ENCODE measurements at regions not wholly inside any gene's neighbourhood (a gene's known extent, or its start where the extent isn't known, plus 50 kb on each side); places are given as distances from the start of the nearest gene placed in this dataset.

DNA sequence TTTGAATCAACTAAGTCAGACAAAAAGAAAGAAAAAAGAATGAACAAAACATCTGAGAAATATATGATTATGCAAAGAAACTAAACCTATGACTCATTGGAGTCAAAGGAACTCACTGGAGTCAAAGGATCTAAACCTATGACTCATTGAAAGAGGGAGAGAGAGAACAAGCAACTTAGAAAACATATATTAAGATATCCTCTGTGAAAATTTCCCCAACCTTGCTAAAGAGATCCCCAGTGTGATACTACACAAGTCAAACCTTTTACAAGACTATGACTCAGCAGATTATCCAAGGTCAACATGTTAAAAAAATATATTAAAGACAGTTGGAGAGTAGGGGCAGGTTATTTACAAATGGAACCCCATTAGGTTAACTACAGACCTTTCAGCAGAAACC lies 1538.3 kb downstream of the NCAM2 start:
- intact Hi-C loops (cut with DNase I, micrococcal nuclease): no loop called here
- Histone ChIP-seq H3K9me3 (peaks cover 40% of the 10 kb centered on the region), H3K4me1 (ENCODE audit: low read depth) (no peaks in the 10 kb centered on the region), H3K36me3 (ENCODE audit: low read depth) (no peaks in the 10 kb centered on the region), H3K4me3 (no peak overlapping the region)
- TF ChIP-seq, protein P1, sequence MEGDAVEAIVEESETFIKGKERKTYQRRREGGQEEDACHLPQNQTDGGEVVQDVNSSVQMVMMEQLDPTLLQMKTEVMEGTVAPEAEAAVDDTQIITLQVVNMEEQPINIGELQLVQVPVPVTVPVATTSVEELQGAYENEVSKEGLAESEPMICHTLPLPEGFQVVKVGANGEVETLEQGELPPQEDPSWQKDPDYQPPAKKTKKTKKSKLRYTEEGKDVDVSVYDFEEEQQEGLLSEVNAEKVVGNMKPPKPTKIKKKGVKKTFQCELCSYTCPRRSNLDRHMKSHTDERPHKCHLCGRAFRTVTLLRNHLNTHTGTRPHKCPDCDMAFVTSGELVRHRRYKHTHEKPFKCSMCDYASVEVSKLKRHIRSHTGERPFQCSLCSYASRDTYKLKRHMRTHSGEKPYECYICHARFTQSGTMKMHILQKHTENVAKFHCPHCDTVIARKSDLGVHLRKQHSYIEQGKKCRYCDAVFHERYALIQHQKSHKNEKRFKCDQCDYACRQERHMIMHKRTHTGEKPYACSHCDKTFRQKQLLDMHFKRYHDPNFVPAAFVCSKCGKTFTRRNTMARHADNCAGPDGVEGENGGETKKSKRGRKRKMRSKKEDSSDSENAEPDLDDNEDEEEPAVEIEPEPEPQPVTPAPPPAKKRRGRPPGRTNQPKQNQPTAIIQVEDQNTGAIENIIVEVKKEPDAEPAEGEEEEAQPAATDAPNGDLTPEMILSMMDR (IDR thresholded peaks at IDR 0.05): no peak
- ATAC-seq (no peak), DNase-seq (no peak)

GRCh38 chr21:22544747-22545146 lies 1546.5 kb downstream of the NCAM2 start:
- intact Hi-C loops (cut with DNase I, micrococcal nuclease): no loop called here
- Histone ChIP-seq H3K9me3 (peaks cover 19% of the 10 kb centered on the region), H3K4me1 (ENCODE audit: low read depth) (no peaks in the 10 kb centered on the region), H3K36me3 (ENCODE audit: low read depth) (no peaks in the 10 kb centered on the region), H3K4me3 (no peak overlapping the region)
- ATAC-seq (no peak), DNase-seq (no peak)
- TF ChIP-seq, protein P1 (IDR thresholded peaks at IDR 0.05): no peak

GRCh38 chr21:22552390-22552789 lies 1554.2 kb downstream of the NCAM2 start:
- Histone ChIP-seq H3K4me3 (no peak overlapping the region), H3K4me1 (ENCODE audit: low read depth) (no peaks in the 10 kb centered on the region), H3K36me3 (ENCODE audit: low read depth) (no peaks in the 10 kb centered on the region), H3K9me3 (peaks cover 7% of the 10 kb centered on the region)
- TF ChIP-seq, protein P1 (IDR thresholded peaks at IDR 0.05): no peak
- DNase-seq: no peak
- no peak for ATAC-seq
- intact Hi-C loops (cut with DNase I, micrococcal nuclease): no loop called here

- H3K4me3 ChIP-seq: no peak overlapping the region
- TF ChIP-seq, protein P1 (IDR thresholded peaks at IDR 0.05): no peak
- H3K36me3 ChIP-seq (ENCODE audit: low read depth): no peaks in the 10 kb centered on the region
- H3K9me3 ChIP-seq: peaks cover 8% of the 10 kb centered on the region
- DNase-seq: no peak
- H3K4me1 ChIP-seq (ENCODE audit: low read depth): no peaks in the 10 kb centered on the region
- intact Hi-C loops (cut with DNase I, micrococcal nuclease): no loop called here
- ATAC-seq: no peak
These were observed 1556.6 kb downstream of the NCAM2 start for GRCh38 chr21:22554690-22555316.

DNA sequence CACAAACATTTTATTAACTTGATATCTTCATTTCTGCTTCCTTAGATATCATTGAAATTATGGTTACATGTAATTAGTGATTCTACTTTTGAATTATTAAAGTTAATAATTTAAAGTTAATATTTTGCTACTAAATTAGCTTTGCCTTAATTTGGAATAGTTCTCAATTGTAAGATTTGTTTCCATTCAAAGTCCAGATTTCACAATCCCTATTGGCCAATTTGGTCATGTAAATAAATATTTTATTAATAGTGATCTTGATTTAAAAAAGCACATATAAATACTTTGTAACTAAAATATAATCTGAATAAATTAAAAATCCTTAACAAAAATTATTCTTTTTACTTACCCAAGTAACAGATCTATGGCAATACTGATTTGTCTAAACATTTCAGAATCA lies 1558.6 kb downstream of the NCAM2 start:
- no peak for ATAC-seq
- intact Hi-C loops (cut with DNase I, micrococcal nuclease): no loop called here

More for the DNA sequence above, 1558.6 kb downstream of the NCAM2 start:
- DNase-seq: no peak
- TF ChIP-seq, protein P1 (IDR thresholded peaks at IDR 0.05): no peak
- H3K4me1 ChIP-seq (ENCODE audit: low read depth): no peaks in the 10 kb centered on the region
- no peaks in the 10 kb centered on the region for H3K36me3 ChIP-seq (ENCODE audit: low read depth)
- peaks cover 13% of the 10 kb centered on the region for H3K9me3 ChIP-seq
- H3K4me3 ChIP-seq: no peak overlapping the region

Data from mucosa of descending colon (tissue), 3 donors.